Mucosa of rectum (tissue), 2 donors: ENCODE measurements at regions not wholly inside any gene's neighbourhood (a gene's known extent, or its start where the extent isn't known, plus 50 kb on each side); places are given as distances from the start of the nearest gene placed in this dataset.

Experiments
- H3K27ac ChIP-seq, 2 donors: one replicate each; pipeline ENCODE4 v1.7.0; 2013; ENCODE audit warnings: inconsistent platforms in 2 of 2, low read depth in 2 of 2, low read length in 2 of 2
- H3K27me3 ChIP-seq, 2 donors: one replicate each; pipeline ENCODE4 v1.7.0; 2013; ENCODE audit warnings: low read length in 2 of 2; ENCODE audit not compliant: control insufficient read depth in 2 of 2, insufficient read depth in 2 of 2
- H3K36me3 ChIP-seq, 2 donors: one replicate each; pipeline ENCODE4 v1.7.0; 2013; ENCODE audit warnings: low read length in 2 of 2; ENCODE audit not compliant: control insufficient read depth in 2 of 2, insufficient read depth in 2 of 2
- H3K4me1 ChIP-seq, 2 donors: one replicate each; pipeline ENCODE4 v1.7.0; 2013; ENCODE audit warnings: low read length in 2 of 2, mild to moderate bottlenecking in 1 of 2; ENCODE audit not compliant: control insufficient read depth in 2 of 2, insufficient read depth in 2 of 2
- H3K4me3 ChIP-seq, 2 donors: one replicate each; pipeline ENCODE4 v1.7.0; 2013; ENCODE audit warnings: low read length in 2 of 2
- H3K9ac ChIP-seq, 2 donors: one replicate each; pipeline ENCODE4 v1.7.0; 2013; ENCODE audit warnings: low read length in 2 of 2, low read depth in 1 of 2, mild to moderate bottlenecking in 1 of 2
- H3K9me3 ChIP-seq, 2 donors: one replicate each; pipeline ENCODE4 v1.7.0; 2013; ENCODE audit warnings: low read length in 2 of 2; ENCODE audit not compliant: control insufficient read depth in 2 of 2
- donor health status: healthy.
- donor health status: Normal muscosa, but diverticular disease.

- Histone ChIP-seq H3K27me3 (no peaks in the 10 kb centered on the region), H3K36me3 (no peaks in the 10 kb centered on the region), H3K9ac (no peak overlapping the region), H3K27ac (no peak overlapping the region), H3K4me1 (no peaks in the 10 kb centered on the region), H3K4me3 (no peak overlapping the region), H3K9me3 (no peaks in the 10 kb centered on the region)
Measured at GRCh38 chr18:54100920-54101470, 123.5 kb downstream of the MBD2 start.

DNA sequence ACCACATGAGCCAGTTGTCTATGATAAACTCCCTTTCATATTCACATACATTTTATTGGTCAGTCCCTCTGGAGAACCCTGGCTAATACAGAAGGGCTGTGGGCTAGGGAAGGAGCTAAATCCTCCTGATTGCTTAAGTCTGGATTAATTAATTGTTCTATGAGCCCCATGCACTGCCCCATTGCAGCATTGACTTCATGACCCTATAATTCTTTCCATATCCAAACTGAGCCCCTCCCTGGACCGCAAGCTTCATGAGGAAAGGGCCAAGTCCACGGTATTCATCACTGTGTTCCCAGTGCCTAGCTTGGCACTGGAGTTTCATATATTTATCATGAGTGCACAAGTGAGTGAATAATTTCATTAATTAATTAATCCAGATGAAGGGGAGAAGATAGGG is 124.0 kb downstream of the MBD2 start:
- H3K27me3 ChIP-seq: no peaks in the 10 kb centered on the region
- H3K9me3 ChIP-seq: no peaks in the 10 kb centered on the region
- H3K27ac ChIP-seq: no peak overlapping the region
- H3K36me3 ChIP-seq: no peaks in the 10 kb centered on the region
- no peaks in the 10 kb centered on the region for H3K4me1 ChIP-seq
- H3K4me3 ChIP-seq: no peak overlapping the region
- no peak overlapping the region for H3K9ac ChIP-seq

- Histone ChIP-seq H3K36me3 (no peaks in the 10 kb centered on the region), H3K27ac (no peak overlapping the region)
Measured at GRCh38 chr18:54094474-54094873, 130.0 kb downstream of the MBD2 start.

GRCh38 chr18:54090856-54091255 is 133.6 kb downstream of the MBD2 start:
- no peaks in the 10 kb centered on the region for H3K4me1 ChIP-seq
- H3K4me3 ChIP-seq: no peak overlapping the region
- H3K36me3 ChIP-seq: no peaks in the 10 kb centered on the region
- H3K27me3 ChIP-seq: no peaks in the 10 kb centered on the region
- no peak overlapping the region for H3K27ac ChIP-seq
- H3K9me3 ChIP-seq: no peaks in the 10 kb centered on the region
- H3K9ac ChIP-seq: no peak overlapping the region

More at GRCh38 chr18:54094474-54094873, 130.0 kb downstream of the MBD2 start:
- H3K9ac ChIP-seq: no peak overlapping the region
- H3K9me3 ChIP-seq: no peaks in the 10 kb centered on the region
- H3K27me3 ChIP-seq: no peaks in the 10 kb centered on the region
- no peaks in the 10 kb centered on the region for H3K4me1 ChIP-seq
- H3K4me3 ChIP-seq: no peak overlapping the region

DNA sequence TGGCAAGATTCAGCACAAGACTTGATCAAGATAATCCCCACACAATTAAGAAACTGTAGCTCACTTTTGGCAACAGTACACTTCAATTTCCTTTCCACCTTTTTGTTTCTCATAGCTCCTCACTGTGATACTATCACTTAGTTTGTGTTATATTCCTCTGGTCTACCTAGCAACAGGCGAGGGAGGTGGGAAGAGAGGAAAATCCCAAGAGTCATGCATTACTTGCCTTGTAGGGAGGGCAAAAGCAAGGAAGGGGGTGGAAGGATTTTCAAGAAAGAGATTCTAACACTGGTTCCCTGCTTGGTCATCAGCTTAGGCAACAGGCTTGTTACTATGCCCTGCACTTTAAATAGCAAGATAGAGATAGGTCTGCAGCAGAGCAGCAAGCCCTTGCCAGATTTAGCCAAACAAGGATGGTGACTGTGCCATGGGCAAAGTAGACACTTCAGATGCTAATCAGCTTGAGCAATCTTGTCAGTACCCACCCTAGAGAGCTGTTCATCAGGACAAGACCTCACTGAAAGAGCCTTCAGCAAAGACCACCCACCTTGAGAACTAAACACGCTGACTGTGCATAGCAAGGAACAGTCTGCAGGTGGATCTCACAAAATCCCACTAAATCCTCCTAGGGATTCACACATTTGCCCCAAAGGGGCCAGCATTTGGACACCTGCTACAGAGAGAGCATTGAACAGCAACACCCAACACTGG is 134.6 kb downstream of the MBD2 start:
- H3K27me3 ChIP-seq: no peaks in the 10 kb centered on the region
- H3K27ac ChIP-seq: no peak overlapping the region
- H3K4me1 ChIP-seq: no peaks in the 10 kb centered on the region
- H3K9me3 ChIP-seq: no peaks in the 10 kb centered on the region
- H3K9ac ChIP-seq: no peak overlapping the region
- no peak overlapping the region for H3K4me3 ChIP-seq
- H3K36me3 ChIP-seq: no peaks in the 10 kb centered on the region

DNA sequence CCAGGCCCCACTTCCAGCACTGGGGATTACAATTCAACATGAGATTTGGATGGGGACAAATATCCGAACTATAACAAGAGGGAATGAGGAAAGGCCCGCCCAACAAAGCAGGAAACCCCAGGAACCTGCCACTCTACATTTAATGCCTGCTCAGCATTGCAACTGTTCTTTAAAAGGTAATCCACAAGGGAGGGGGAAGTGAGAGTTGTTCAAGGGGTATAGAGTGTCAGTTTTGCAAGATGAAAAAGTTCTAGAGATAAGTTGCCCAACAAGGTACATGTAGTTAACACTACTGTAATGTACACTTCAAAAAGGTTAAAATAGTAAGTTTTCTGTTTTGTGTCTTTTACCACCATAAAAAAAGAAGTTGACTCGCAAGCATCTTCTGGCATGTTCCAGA is 137.6 kb downstream of the MBD2 start:
- Histone ChIP-seq H3K9me3 (peaks cover 0 to 3% of the 10 kb centered on the region in 2 donors), H3K9ac (no peak overlapping the region), H3K27ac (no peak overlapping the region), H3K4me1 (no peaks in the 10 kb centered on the region), H3K4me3 (no peak overlapping the region), H3K36me3 (no peaks in the 10 kb centered on the region), H3K27me3 (no peaks in the 10 kb centered on the region)

DNA sequence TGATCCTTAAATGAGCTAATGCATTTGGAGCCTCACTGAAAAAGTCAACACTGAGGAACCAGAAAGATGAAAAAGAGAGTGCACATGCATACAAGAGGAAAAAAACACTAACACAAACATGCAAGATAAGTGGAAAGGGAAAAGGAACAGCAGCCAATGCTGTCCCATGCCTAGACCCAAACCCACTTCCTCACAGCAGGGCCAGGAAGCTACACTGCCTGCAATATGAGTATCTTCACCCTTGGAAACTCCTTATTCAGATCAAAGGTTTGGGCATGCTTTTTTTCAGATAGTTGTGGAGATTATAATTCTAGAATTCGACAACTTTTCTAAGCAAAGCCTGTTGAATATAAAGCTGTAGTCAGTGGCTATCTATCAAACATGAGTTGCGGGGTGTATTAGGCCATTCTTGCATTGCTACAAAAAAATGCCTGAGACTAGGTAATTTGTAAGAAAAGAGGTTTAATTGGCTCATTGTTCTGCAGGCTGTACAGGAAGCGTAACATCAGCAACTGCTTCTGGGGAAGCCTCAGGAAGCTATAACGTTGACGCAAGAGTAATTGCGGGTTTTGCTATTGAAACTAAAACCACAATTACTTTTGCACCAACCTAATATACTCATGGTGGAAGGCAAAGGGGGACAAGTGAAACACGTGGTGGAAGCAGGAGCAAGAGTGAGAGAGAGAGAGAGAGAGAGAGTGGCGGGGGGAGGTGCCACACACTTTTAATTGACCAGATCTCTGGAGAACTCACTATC is 138.2 kb downstream of the MBD2 start:
- Histone ChIP-seq H3K27ac (no peak overlapping the region), H3K4me1 (no peaks in the 10 kb centered on the region)

DNA sequence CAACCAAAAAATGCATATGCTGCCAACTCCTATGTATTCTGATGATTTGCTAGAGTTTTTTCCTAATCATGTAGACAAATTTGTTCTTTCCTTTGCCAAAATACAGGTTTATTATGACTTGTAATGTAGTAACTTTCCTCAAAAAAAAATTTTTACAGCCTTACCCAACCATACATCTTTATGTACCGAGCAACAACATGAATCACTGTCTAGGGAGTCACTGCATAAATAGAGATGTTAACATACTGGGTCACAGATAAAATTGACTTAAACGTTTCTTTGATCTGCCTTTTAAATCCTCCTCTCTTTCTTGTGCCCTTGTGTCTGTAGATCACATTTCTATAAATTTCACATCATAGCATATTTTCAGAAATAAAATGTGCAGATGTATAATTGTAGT is 143.6 kb downstream of the MBD2 start:
- Histone ChIP-seq H3K4me1 (no peaks in the 10 kb centered on the region), H3K4me3 (no peak overlapping the region), H3K27ac (no peak overlapping the region), H3K27me3 (no peaks in the 10 kb centered on the region), H3K9ac (no peak overlapping the region), H3K9me3 (peaks cover 0 to 3% of the 10 kb centered on the region in 2 donors), H3K36me3 (no peaks in the 10 kb centered on the region)

More for the DNA sequence above, 138.2 kb downstream of the MBD2 start:
- no peaks in the 10 kb centered on the region for H3K36me3 ChIP-seq
- no peak overlapping the region for H3K9ac ChIP-seq
- H3K9me3 ChIP-seq: peaks cover 0 to 3% of the 10 kb centered on the region in 2 donors
- no peak overlapping the region for H3K4me3 ChIP-seq
- no peaks in the 10 kb centered on the region for H3K27me3 ChIP-seq

- no peak overlapping the region for H3K9ac ChIP-seq
- H3K27me3 ChIP-seq: no peaks in the 10 kb centered on the region
- no peaks in the 10 kb centered on the region for H3K36me3 ChIP-seq
- H3K27ac ChIP-seq: no peak overlapping the region
- no peak overlapping the region for H3K4me3 ChIP-seq
- no peaks in the 10 kb centered on the region for H3K4me1 ChIP-seq
- H3K9me3 ChIP-seq: no peaks in the 10 kb centered on the region
Measured at GRCh38 chr18:54076166-54076565, 148.3 kb downstream of the MBD2 start.

- no peak overlapping the region for H3K4me3 ChIP-seq
- H3K36me3 ChIP-seq: no peaks in the 10 kb centered on the region
- H3K9me3 ChIP-seq: no peaks in the 10 kb centered on the region
- no peaks in the 10 kb centered on the region for H3K27me3 ChIP-seq
- H3K4me1 ChIP-seq: no peaks in the 10 kb centered on the region
- H3K27ac ChIP-seq: no peak overlapping the region
- H3K9ac ChIP-seq: no peak overlapping the region
Measured at GRCh38 chr18:54075689-54076088, 148.8 kb downstream of the MBD2 start.
